ENCODE measurements at regions not wholly inside any gene's neighbourhood (a gene's known extent, or its start where the extent isn't known, plus 50 kb on each side); places are given as distances from the start of the nearest gene placed in this dataset.

GRCh38 chr13:33723772-33724435, 94.0 kb upstream of the RFC3 start:
- no peak overlapping the region for H3K14ac ChIP-seq (ENCODE audit: insufficient read depth, low read length)
- H3K9me3 ChIP-seq (ENCODE audit: control insufficient read depth, low read depth, low read length), result no peaks in the 10 kb centered on the region
- no peak overlapping the region for H3K9ac ChIP-seq (ENCODE audit: extremely low read depth, insufficient read length, low read length)
- no peak overlapping the region for H2BK12ac ChIP-seq (ENCODE audit: insufficient read length, low read depth, low read length)
- H2AFZ ChIP-seq (ENCODE audit: low read length), result no peak overlapping the region
- H3K23ac ChIP-seq (ENCODE audit: insufficient read length, low read depth, low read length), result no peak overlapping the region
- H3K23me2 ChIP-seq (ENCODE audit: insufficient read length, low read depth, low read length, poor library complexity, severe bottlenecking), result no peaks in the 10 kb centered on the region
- no peaks in the 10 kb centered on the region for H4K20me1 ChIP-seq (ENCODE audit: control insufficient read depth, insufficient read depth, insufficient read length)
- H3K27me3 Mint-ChIP-seq (ENCODE audit: low read depth), result no peaks in the 10 kb centered on the region
- H4K5ac ChIP-seq (ENCODE audit: insufficient read length, low read depth, low read length), result no peak overlapping the region
- no peaks in the 10 kb centered on the region for H3K79me1 ChIP-seq (ENCODE audit: insufficient read depth, low read depth, low read length, poor library complexity, severe bottlenecking)
- no peak overlapping the region for H2BK120ac ChIP-seq (ENCODE audit: low read depth, low read length, poor library complexity, severe bottlenecking)
- H2BK15ac ChIP-seq (ENCODE audit: low read depth, low read length), result no peak overlapping the region
- H3K18ac ChIP-seq (ENCODE audit: insufficient read length, low read depth, low read length), result no peak overlapping the region
- peak; percentile 86 for DNase-seq
- no peak overlapping the region for H2BK20ac ChIP-seq (ENCODE audit: low read depth, low read length, poor library complexity, severe bottlenecking)
- no peak overlapping the region for H2AK5ac ChIP-seq (ENCODE audit: insufficient read length, low read length)
- H3K4me2 ChIP-seq (ENCODE audit: insufficient read depth, insufficient read length, low read length), result no peak overlapping the region
- H3K36me3 Mint-ChIP-seq (ENCODE audit: insufficient read depth in 1 of 3, low read depth in 3 of 3), result peaks cover 0 to 4% (median 0%) of the 10 kb centered on the region in 3 experiments; a peak in 2 of 7 replicates
- peaks cover 10 to 12% of the 10 kb centered on the region in 2 experiments for H3K4me1 Mint-ChIP-seq
- H3K4ac ChIP-seq (ENCODE audit: low read depth, low read length), result no peak overlapping the region
- no peak overlapping the region for H3K56ac ChIP-seq (ENCODE audit: insufficient read length, low read depth, low read length)
- no peak overlapping the region for H2BK5ac ChIP-seq (ENCODE audit: insufficient read length, low read length)
- H3T11ph ChIP-seq (ENCODE audit: low read length), result no peak overlapping the region
- no peak overlapping the region for H4K91ac ChIP-seq (ENCODE audit: insufficient read length, low read depth, low read length)
- H3K4me1 ChIP-seq (ENCODE audit: insufficient read depth, low read length), result no peaks in the 10 kb centered on the region
- peak; percentile 90 for TF ChIP-seq CTCF (conservative IDR thresholded peaks at IDR 0.05)
- peaks cover 0 to 6% of the 10 kb centered on the region in 2 experiments; a peak in 2 of 5 replicates for H3K9me3 Mint-ChIP-seq
- H3K27me3 ChIP-seq (ENCODE audit: insufficient read depth, low read length), result no peaks in the 10 kb centered on the region
- no CpG with 5 or more reads among the region's 4 CpGs for WGBS (ENCODE audit: extremely low coverage, insufficient read length, low lambda C conversion rate)
- no peaks in the 10 kb centered on the region for H3K79me2 ChIP-seq (ENCODE audit: insufficient read depth, low read length)
- H4K8ac ChIP-seq (replicated peaks; ENCODE audit: insufficient read length, low read depth, low read length), result no peak overlapping the region
- no peak overlapping the region for H3K27ac Mint-ChIP-seq
- H3K4me3 Mint-ChIP-seq, result no peak overlapping the region
- H3K27ac ChIP-seq (ENCODE audit: insufficient read length, low read depth, low read length), result no peak overlapping the region
